Keratinocyte (primary cell): ENCODE measurements at regions not wholly inside any gene's neighbourhood (a gene's known extent, or its start where the extent isn't known, plus 50 kb on each side); places are given as distances from the start of the nearest gene placed in this dataset.

Experiments
- EZH2 ChIP-seq: IDR thresholded peaks from one replicate; pipeline ENCODE4 v1.6.1; 2012; ENCODE audit warnings: inconsistent platforms, mild to moderate bottlenecking, low read length, moderate library complexity
- TF ChIP-seq, protein P1 (sequence below), 3 experiments: IDR thresholded peaks in 1 of 3; conservative IDR thresholded peaks in 1 of 3; optimal IDR thresholded peaks in 1 of 3; 2 replicates in 2 of 3; 3 replicates in 1 of 3; pipeline versions ENCODE3 to v1.5.1; 2011; ENCODE audit warnings: low read length in 3 of 3, mild to moderate bottlenecking in 3 of 3, moderate library complexity in 2 of 3, control low read depth in 1 of 3, inconsistent platforms in 1 of 3; ENCODE audit not compliant: insufficient read depth in 2 of 3; ENCODE audit errors: extremely low read depth in 1 of 3

DNA sequence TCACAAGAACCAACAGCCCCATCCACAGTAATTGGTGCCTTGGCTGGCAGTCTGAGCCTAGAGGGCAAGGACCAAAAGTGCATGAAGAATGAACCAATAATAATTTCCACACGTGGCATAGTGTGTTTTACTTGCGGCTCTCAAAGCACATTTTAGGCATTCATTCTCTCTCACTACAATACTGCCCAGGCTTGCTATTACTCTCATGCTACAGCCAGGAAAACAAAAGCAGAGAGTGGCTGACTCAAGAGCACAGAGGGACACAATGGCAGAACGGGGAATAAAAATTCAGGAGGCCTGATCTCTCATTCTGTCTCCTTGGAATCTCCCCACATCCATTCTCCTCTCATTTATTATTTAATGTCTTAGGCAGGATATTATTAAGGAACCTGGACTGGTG lies 57.0 kb upstream of the NOL4 start:
- TF ChIP-seq, protein P1, sequence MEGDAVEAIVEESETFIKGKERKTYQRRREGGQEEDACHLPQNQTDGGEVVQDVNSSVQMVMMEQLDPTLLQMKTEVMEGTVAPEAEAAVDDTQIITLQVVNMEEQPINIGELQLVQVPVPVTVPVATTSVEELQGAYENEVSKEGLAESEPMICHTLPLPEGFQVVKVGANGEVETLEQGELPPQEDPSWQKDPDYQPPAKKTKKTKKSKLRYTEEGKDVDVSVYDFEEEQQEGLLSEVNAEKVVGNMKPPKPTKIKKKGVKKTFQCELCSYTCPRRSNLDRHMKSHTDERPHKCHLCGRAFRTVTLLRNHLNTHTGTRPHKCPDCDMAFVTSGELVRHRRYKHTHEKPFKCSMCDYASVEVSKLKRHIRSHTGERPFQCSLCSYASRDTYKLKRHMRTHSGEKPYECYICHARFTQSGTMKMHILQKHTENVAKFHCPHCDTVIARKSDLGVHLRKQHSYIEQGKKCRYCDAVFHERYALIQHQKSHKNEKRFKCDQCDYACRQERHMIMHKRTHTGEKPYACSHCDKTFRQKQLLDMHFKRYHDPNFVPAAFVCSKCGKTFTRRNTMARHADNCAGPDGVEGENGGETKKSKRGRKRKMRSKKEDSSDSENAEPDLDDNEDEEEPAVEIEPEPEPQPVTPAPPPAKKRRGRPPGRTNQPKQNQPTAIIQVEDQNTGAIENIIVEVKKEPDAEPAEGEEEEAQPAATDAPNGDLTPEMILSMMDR (optimal IDR thresholded peaks at IDR 0.05 in 1 of 3, IDR thresholded peaks at IDR 0.05 in 1 of 3, conservative IDR thresholded peaks at IDR 0.05 in 1 of 3; ENCODE audit: extremely low read depth in 1 of 3, insufficient read depth in 2 of 3, low read length in 3 of 3): no peak
- TF ChIP-seq EZH2: no peak
